Liver (tissue), 8 donors: ENCODE measurements at regions not wholly inside any gene's neighbourhood (a gene's known extent, or its start where the extent isn't known, plus 50 kb on each side); places are given as distances from the start of the nearest gene placed in this dataset.

Source experiments
- DNase-seq: peaks from one replicate; pipeline ENCODE4 v3.0.0-alpha.2; 2017; ENCODE audit warnings: low spot score
- H3K27ac ChIP-seq, 2 donors: one replicate each; pipeline ENCODE4 v1.7.0; 2013; ENCODE audit warnings: inconsistent platforms in 2 of 2, low read length in 2 of 2, control low read depth in 1 of 2, low read depth in 1 of 2, mild to moderate bottlenecking in 1 of 2
- H3K27me3 ChIP-seq, 4 donors: one replicate each; pipeline versions ENCODE4 v1.6.1 to v1.7.0; 2013; ENCODE audit warnings: low read length in 3 of 4, inconsistent platforms in 1 of 4, mild to moderate bottlenecking in 1 of 4, moderate library complexity in 1 of 4; ENCODE audit not compliant: control insufficient read depth in 4 of 4, insufficient read depth in 4 of 4
- H3K36me3 ChIP-seq, 4 donors: one replicate each; pipeline versions ENCODE4 v1.6.1 to v1.7.0; 2013; ENCODE audit warnings: low read length in 3 of 4, mild to moderate bottlenecking in 3 of 4, low read depth in 1 of 4, moderate library complexity in 1 of 4; ENCODE audit not compliant: control insufficient read depth in 4 of 4, insufficient read depth in 3 of 4
- H3K4me1 ChIP-seq, 4 donors: one replicate each; pipeline versions ENCODE4 v1.6.1 to v1.7.0; 2013; ENCODE audit warnings: low read length in 3 of 4, mild to moderate bottlenecking in 3 of 4, moderate library complexity in 1 of 4; ENCODE audit not compliant: control insufficient read depth in 4 of 4, insufficient read depth in 4 of 4
- H3K4me3 ChIP-seq, 3 donors: one replicate each; pipeline versions ENCODE4 v1.6.1 to v1.7.0; 2013; ENCODE audit warnings: low read length in 3 of 3, control low read depth in 1 of 3, low read depth in 1 of 3, mild to moderate bottlenecking in 1 of 3
- H3K9ac ChIP-seq, 2 donors: one replicate each; pipeline ENCODE4 v1.7.0; 2013; ENCODE audit warnings: low read length in 2 of 2, mild to moderate bottlenecking in 2 of 2, moderate library complexity in 2 of 2, control low read depth in 1 of 2, low read depth in 1 of 2
- H3K9me3 ChIP-seq, 4 donors: one replicate each; pipeline versions ENCODE4 v1.6.1 to v1.7.0; 2013; ENCODE audit warnings: low read length in 3 of 4; ENCODE audit not compliant: control insufficient read depth in 4 of 4
- EGR1 ChIP-seq, 2 donors: IDR thresholded peaks; 2 replicates each; pipeline ENCODE4 v1.6.1; 2016 to 2018; ENCODE audit warnings: antibody characterized with exemption in 2 of 2, low read depth in 2 of 2
- FOXA2 ChIP-seq: IDR thresholded peaks from 2 replicates; pipeline ENCODE4 v1.6.1; 2016; ENCODE audit warnings: antibody characterized with exemption
- GABPA ChIP-seq, 2 donors: IDR thresholded peaks in 1 of 2; conservative IDR thresholded peaks in 1 of 2; 2 replicates each; pipeline ENCODE4 v1.6.1; 2016; ENCODE audit warnings: antibody characterized with exemption in 2 of 2, mild to moderate bottlenecking in 1 of 2, moderate library complexity in 1 of 2
- RXRA ChIP-seq, 2 donors: IDR thresholded peaks; 2 replicates each; pipeline ENCODE4 v1.6.1; 2017 to 2018; ENCODE audit warnings: antibody characterized with exemption in 2 of 2, mild to moderate bottlenecking in 1 of 2
- WGBS: extraction: QIAGEN DNeasy Blood & Tissue Kit; methylation state at CpG from one replicate; pipeline ENCODE4 v1.1.7; 2013; 5-methylcytosine and 5-hydroxymethylcytosine counted together
- TF ChIP-seq, protein P1 (sequence below): IDR thresholded peaks from 2 replicates; pipeline ENCODE4 v1.6.1; 2016; ENCODE audit warnings: antibody characterized with exemption
- TF ChIP-seq, protein P2 (sequence below): fragments of 150-350 bp; IDR thresholded peaks from 2 replicates; pipeline ENCODE4 v1.5.1; 2017; ENCODE audit warnings: improper control_type of control experiment, low read depth, low read length; ENCODE audit not compliant: missing input control
- donor health status: healthy.
- donor health status: healthy.
- donor health status: healthy.
- donor health status: healthy.
- donor health status: healthy.

DNA sequence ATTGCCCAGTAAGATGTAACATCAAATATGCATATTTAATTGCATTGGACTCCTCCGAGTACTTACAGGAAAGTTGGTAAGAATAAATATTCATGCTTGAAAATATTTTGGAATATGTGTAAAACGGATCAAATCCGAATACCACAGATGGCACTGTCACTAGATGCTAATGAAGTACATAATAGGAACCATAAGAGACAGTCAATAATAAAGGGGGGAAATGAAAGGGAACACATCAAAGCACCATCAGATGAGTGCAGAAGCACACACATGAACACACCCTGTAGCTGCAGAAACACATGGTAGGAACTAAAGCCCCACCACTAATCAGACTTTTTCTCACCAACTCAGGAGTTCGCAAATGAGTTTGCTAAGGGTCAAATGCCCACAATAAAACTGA is 52.2 kb upstream of the PAGE5 start:
- DNase-seq, result no peak
- no peaks in the 10 kb centered on the region for H3K9me3 ChIP-seq
- 95% methylated on average over 4 of the region's 4 CpGs for WGBS
- H3K9ac ChIP-seq, result no peak overlapping the region
- no peaks in the 10 kb centered on the region for H3K4me1 ChIP-seq
- H3K36me3 ChIP-seq, result no peaks in the 10 kb centered on the region
- TF ChIP-seq RXRA (IDR thresholded peaks at IDR 0.05), result no peak
- TF ChIP-seq, protein P1, sequence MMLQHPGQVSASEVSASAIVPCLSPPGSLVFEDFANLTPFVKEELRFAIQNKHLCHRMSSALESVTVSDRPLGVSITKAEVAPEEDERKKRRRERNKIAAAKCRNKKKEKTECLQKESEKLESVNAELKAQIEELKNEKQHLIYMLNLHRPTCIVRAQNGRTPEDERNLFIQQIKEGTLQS, result no peak
- no peak overlapping the region for H3K27ac ChIP-seq
- H3K4me3 ChIP-seq, result no peak overlapping the region
- H3K27me3 ChIP-seq, result no peaks in the 10 kb centered on the region

DNA sequence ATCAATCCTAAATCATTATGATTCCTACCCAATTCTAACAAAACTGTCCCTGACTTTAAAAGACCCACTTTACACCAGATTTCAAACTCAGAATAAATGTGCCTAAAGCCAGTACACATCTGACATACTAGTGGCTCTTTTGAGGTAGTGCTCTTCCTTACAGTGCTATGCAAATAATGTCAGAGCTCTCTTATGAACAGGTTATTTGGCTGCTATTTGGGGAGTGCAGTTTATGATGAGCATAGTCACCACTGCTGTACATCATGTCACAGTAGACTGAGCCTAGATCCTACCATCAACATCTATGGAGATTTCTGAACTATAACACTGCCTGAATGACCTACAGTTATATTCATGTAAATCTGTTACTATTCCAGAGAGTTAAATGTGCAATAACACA is 50.4 kb upstream of the PAGE5 start:
- TF ChIP-seq EGR1 (IDR thresholded peaks at IDR 0.05; ENCODE audit: low read depth in 2 of 2) (no peak), FOXA2 (no peak), GABPA (IDR thresholded peaks at IDR 0.05 in 1 of 2, conservative IDR thresholded peaks at IDR 0.05 in 1 of 2) (no peak)
- TF ChIP-seq, protein P2, sequence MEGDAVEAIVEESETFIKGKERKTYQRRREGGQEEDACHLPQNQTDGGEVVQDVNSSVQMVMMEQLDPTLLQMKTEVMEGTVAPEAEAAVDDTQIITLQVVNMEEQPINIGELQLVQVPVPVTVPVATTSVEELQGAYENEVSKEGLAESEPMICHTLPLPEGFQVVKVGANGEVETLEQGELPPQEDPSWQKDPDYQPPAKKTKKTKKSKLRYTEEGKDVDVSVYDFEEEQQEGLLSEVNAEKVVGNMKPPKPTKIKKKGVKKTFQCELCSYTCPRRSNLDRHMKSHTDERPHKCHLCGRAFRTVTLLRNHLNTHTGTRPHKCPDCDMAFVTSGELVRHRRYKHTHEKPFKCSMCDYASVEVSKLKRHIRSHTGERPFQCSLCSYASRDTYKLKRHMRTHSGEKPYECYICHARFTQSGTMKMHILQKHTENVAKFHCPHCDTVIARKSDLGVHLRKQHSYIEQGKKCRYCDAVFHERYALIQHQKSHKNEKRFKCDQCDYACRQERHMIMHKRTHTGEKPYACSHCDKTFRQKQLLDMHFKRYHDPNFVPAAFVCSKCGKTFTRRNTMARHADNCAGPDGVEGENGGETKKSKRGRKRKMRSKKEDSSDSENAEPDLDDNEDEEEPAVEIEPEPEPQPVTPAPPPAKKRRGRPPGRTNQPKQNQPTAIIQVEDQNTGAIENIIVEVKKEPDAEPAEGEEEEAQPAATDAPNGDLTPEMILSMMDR, result no peak
- H3K27ac ChIP-seq, result no peak overlapping the region
- H3K9ac ChIP-seq, result no peak overlapping the region
- H3K4me1 ChIP-seq, result no peaks in the 10 kb centered on the region
- H3K9me3 ChIP-seq, result no peaks in the 10 kb centered on the region
- no peak overlapping the region for H3K4me3 ChIP-seq
- H3K27me3 ChIP-seq, result no peaks in the 10 kb centered on the region
- DNase-seq, result no peak
- H3K36me3 ChIP-seq, result no peaks in the 10 kb centered on the region
